ENCODE measurements at regions not wholly inside any gene's neighbourhood (a gene's known extent, or its start where the extent isn't known, plus 50 kb on each side); places are given as distances from the start of the nearest gene placed in this dataset.

DNA sequence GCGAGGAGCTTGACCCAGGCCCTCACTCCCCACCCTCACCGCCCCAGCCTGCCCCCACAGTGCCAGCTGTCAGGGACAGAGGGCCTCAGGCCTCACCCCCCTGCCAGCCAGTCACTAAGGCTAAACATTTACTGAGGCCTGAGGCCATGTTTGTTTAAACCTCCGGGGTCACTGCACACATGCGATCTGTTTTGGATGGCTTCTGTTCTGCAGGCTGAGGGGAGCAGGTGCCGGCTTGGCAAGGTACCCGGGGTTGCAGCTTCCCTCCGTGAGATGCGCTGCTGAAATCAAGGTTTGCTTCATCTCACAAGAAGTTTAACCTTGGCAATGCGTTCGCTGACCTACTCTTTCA, 103.3 kb upstream of the BOD1 start:
- no peak for DNase-seq (ENCODE audit: low spot score)

DNA sequence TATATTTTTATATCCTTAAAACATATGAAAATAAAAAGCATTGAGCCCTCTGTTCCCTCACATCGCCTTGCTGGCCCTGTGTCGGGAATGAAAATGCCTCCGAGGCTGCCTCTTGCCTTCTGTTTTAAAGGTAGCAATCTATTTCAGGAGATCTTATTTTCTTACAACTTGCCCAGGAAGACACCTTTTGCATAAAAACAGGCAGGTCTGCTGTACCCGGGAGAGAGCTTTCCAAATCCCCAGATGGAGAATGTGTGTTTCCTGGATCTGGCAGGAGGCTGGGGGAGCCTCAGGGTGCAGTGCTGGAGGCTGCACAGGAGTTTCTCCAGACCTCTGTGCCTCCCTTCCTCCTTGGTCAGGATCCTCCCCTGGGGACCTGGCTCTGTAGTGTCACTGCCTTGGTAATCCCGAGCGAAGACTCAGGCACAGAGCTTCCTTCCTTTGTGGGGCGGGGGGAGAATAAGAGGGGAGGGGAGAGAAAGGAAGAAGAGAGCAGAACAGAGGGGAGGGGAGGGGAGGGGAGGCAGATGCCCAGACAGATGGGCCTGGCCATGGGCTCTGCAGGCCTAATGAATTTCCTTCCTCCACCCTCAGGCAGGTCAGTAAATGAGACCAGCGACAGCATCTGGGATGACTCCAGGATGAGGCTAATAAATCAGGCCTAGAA, 104.0 kb upstream of the BOD1 start:
- no peak for DNase-seq (ENCODE audit: low spot score)

DNA sequence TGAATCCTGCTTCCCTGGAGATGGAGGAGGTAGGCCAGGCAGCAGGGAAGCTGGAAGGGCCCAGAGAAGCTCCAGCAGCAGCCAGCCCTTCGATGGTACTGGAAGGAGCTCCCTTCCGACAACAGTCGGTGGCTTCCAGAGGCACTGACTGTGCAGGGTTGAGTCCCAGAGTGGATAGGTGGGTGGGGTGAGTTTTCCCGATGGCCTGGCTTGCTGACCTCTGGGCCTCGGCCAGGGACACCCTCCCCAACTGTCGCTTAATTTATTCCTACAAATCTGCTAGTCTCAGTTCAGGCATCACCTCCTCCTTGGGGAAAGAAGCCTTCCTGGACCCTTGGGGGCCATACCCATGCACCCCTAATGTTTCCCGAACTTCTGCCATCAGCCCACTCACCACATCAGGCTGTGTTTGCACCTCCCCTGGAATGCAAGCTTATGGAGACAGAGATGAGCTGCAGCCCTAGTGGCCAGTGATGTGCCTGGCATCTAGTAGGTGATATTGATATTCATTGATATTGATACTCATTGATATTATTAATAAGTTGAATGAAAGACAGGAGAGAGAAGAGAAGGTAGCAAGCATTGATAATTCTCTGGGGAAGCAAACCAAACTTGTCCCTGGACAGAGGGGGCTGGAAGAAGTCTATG, 104.6 kb upstream of the BOD1 start:
- no peak for DNase-seq (ENCODE audit: low spot score)

DNA sequence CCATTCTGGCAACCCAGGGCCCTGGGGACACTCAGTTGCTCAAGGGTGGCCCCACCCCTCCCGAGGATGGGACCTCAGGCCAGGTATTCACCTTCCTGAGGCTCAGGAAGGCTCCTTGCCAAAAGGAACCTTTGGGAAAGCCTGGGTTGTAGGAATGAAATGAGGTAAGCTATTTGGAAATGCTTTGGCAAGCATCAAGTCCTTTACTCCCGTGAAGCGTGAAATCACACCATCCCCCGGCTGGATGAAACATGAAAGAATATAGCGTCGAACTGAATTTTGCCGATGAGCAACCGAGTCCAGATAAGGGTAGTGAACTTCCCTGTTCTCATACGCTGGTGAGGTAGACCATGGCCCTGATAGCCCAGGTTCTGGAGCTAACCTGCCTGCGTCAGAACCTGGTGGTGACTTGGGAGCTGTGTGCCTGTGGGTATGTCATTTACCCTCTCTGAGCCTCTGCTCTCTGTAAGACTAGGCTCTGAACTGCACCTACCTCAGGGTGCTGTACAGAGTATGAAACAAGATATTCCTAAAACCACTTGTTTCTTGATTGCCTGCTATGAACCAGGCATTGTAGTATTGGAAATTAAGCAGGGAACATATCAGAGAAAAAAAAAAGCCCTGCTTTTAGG, 105.3 kb upstream of the BOD1 start:
- no peak for DNase-seq (ENCODE audit: low spot score)

DNA sequence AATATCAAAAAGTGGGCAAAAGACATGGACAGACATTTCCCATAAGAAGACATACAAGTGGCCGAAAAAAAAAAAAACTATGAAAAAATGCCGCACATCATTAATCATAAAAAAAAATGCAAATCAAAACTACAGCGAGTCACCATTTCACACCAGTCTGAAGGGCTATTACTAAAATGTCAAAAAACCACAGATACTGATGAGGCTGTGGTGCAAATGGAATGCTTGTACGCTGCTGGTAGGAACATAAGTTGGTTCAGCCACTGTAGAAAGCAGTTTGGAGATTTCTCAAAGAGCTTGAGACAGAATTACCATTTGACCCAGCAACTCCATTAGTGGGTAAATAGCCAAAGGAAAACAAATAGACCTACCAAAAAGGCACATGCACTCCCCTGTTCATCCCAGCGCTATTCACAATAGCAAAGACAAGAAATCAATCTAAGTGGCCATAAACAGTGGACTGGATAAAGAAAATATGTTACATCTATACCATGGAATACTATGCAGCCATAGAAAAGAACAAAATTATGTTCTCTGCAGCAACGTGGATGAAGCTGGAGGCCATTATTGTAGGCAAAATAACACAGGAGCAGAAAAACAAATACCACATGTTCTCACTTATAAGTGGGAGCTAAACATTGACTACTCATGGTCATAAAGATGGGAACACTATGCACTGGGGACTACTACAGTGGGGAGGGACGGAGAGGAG, 110.6 kb upstream of the BOD1 start:
- DNase-seq (ENCODE audit: low spot score): no peak

DNA sequence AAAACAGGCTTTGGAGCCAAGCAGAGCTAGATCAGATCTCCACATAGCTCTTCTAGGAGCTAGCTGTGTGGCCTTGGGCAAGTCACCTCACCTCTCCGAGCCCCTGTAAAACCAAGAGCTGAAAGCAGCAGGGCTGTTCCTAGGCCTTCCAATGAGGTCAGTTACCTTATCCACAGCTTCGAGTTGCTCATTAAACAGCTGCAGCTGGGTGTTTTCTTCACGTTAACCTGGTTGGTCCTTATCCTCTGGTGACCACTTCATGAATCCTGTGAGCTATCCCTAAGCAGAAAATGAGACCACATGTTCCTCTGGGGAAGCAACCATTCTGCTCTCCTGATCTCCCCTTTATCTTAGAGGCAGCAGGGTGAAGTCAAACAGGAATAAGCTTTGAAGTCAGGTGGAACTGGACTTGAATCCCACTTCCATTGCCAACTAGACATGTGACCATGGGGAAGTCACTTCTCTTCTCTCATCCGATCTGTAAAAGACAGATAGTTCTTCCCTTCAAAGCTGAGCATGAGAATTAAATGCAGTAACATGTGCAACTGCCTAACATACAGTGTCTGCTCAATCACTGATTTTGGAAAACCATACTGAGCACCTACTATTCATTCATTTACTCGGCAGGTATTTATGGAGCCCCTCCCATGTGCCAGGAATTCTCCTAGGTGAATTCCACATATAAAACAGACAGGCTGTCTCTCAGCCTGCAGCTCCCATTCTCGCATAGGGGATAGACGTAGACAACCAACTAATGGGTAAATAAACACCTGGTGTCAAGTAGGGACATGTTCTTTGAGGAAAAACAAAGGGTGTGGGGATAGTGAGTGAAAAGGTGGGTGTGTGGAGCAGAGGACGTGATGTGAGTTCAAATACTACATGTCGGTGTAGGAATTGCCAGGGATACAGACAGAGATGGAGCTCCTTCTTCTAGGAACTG, 111.7 kb upstream of the BOD1 start:
- no peak for DNase-seq (ENCODE audit: low spot score)

DNA sequence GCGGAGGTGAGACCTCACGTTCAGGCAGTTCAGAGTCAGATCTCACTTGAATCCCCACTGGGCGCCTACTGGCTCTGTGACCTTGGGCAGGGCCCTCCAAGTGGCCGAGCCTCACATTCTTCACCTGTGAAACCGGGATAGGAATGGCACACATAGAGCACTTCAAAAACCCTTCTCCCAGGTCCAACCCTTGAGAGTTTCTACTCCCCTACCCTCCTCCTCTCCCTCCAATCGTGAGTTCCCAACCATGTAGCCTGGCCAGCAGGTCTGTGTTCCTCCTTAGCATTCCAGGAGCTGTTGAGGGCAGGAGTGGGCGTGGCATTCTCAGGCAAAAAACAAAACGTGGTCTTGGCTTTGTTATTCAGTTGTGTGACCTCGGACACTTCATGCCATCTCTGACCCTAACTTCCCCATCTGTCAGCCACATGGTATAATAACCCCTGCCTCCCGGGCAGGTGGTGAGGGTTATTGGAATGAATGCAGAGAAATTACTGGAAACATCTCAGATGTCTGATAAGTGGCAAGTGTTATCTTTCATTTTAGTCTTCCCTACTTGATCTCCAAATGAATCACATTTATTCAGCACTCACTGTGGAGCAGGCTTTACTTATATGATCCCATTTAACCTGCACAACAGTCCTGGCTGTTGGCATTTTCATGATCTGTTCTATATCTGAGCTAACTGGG, 112.8 kb upstream of the BOD1 start:
- no peak for DNase-seq (ENCODE audit: low spot score)

DNA sequence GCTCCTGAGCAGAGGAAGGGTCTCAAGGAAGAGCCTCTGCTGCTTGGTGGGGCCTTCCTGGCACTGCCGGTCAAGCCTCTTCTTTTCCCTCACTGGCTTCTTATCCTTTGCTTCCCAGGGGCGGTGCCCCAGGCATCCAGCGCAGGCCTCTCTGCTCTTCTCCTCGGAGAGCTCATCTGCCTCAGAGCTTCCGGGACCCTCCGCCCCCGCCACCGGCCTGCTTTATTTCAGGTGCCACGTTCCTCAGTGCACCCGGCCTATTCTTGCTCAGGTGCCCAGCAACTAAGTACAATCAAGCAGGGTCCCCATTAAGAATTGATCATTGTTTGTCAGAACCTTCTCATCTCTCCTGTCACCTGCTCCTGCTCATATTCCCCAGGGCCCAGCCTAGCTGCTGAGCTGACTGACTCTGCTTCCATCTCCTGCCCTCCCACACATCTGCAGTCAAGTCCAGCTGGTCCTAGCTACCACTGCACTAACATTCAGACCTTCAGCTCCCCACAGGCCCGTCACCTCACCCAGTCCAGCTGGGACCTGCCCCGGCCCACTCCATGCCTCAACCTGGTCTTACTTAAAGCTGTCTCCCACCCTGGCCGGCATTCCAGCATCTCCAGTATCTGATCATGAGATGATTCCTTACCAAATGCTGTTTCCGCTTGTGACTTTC, 114.3 kb upstream of the BOD1 start:
- no peak for DNase-seq (ENCODE audit: low spot score)

DNA sequence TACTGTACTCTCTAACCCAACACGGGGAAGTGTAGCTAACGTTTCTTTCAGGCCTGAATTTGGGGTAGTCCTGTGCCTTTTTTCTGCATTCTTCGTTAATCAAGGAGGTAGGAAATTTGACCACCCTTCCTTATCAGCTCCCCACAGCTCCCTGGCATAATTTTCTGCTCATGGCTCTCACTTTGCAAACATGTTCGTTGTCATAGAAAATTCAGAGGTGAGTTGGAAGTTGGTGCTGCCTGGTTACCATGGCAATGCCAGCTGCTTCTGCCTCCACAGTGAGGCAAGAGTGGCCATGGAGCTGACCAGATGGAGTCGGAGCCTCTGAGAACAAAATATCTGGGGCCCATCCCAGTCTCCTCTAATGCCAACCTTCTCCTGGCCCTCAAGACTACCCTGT, 116.6 kb upstream of the BOD1 start:
- no peak for DNase-seq (ENCODE audit: low spot score)

DNA sequence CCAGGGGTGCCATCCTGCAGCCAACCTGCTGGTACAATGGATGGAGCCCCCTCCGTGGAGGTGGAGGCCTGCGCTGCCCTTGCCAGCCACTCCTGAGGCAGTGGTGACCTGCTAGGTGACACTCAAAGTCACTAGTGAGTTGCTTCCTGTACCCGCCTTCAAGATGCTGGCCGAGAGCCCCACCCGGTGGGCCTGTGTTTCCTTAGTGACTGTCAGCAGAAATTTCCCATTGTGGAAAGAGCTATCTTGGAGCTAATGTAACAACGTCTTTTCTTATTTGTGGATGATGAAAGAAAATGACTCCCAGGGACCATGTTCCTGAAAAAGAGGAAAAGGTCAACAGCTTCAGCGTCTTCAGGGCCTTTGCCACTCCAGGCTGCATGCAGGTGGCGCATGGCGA, 117.0 kb upstream of the BOD1 start:
- no peak for DNase-seq (ENCODE audit: low spot score)

DNA sequence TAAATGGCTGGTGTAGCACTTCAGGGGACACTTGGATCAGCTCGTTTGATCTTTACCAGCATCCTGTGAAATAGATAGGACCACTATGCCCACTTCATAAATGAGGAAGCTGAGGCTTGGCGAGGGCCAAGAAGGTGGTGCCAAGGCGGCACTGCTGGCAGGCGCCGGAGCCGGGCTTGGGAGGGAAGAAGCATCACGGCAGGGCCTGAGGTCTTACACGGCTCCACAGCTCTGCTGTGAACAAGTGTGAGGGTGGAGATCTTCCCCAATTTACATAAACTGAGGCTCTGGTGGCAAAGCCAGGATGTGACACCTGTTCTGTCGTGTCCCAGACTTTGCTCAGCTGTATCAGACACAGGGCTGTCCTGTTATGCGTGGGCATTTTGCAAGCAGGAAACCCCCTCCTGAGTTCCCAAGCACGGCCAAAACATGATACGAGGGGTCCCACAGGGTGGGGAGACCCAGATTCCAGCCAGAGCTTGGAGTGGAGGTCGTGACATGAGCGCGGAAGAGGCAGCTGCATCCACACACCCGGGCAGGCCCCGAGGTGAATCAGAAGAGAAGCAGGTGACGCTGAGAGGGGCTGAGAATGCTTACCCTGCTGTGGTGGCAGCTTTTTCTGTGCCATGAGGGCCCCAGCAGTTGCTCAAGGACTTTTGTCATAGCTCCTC, 117.5 kb upstream of the BOD1 start:
- no peak for DNase-seq (ENCODE audit: low spot score)

DNA sequence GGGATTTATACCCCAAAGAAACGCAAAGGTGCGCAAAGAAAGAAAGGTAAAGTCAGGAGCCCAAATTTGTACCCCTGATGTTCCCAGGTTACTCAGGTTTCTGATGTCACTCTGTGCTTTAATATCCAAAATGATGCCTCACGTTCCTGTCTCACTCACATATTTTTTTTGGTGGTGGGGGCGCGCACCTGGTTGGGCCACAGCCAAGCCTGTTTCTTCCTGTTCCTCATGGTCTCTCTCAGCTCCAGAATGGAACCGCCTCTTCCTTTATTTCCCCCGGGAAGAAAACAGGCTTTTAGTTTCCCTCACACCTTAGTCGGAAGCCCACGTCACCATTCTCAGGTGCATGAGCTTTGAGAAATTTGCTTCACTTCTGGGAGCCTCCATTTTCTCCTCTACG, 118.3 kb upstream of the BOD1 start:
- no peak for DNase-seq (ENCODE audit: low spot score)

DNA sequence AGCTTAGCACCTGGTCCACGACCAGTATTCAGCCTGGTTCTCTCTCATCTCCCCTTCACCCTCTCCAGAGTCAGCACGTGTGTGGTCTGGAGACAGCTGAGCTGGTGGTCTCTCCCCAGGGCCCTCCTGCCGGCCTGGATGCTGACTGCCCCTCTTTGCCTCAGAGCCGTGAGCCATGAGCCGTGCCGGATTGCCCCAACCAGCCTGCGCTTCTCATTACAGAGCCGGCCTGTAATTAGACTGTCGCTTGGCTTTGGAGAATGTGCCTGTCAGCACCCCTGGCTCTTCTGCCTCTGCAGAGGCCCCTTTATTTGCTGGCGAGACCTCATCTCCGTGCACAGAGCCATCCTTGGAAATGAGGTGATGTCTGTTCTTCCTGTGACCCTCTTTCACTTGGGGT, 118.7 kb upstream of the BOD1 start:
- no peak for DNase-seq (ENCODE audit: low spot score)

DNA sequence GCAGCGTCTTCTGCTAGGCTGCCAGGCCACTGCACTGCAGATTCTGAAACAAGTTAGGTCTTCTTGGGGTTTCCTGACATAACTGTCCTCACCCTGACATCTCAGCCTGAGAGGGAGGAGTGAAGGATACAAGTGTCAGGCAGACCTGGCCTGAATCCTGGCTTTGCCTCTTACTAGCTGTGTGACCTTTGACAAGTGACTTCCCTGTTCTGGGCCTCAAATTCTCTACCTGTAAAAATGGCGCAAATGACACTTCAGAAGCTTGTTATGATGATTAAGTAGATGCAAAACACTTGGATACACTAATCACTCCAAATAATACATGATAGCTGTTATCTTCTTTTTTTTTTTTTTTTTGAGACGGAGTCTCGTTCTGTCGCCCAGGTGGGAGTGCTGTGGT, 119.2 kb upstream of the BOD1 start:
- no peak for DNase-seq (ENCODE audit: low spot score)

DNA sequence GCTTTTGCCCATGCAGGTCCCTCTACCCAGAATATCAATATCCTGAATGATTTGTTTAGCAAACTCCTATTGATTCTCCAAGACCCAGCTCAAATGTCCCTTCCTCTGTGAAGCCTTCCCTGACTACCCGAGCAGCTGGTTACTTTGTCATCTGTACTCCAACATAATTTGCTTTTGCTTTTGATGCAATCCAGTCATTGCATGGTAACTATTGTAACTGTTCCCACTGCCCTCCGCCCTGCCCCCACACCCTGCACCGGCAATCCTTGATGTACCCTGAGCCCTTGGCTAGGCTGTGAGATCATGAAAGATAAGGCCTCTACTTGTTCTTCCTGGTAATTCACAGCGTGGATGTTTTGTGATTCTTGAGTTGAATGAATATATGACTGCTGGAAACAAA, 119.9 kb upstream of the BOD1 start:
- DNase-seq (ENCODE audit: low spot score): no peak

DNA sequence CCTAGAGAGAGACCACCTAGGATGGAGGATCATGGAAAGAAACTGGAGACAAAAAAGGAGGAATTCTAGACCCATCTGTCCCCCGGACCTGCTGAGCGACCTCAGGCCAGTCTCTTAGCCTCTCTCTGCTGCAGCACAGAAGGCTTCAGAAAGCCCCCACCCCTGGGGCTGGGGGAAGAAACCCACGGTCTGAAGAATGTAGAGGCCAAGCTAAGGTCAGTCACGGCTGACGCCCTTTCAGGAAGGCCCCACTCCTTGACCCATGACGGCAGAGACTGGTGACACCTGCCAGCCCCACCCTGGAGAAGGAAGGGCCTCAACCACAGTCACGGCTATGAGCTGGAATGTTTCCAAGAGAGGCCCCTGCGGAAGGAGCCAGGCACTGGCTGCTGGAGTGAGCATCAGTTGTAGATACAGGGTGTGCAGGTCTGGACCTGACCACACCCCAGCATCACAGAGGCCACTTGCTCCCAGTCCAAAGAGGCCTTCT, 120.5 kb upstream of the BOD1 start:
- DNase-seq (ENCODE audit: low spot score): no peak

DNA sequence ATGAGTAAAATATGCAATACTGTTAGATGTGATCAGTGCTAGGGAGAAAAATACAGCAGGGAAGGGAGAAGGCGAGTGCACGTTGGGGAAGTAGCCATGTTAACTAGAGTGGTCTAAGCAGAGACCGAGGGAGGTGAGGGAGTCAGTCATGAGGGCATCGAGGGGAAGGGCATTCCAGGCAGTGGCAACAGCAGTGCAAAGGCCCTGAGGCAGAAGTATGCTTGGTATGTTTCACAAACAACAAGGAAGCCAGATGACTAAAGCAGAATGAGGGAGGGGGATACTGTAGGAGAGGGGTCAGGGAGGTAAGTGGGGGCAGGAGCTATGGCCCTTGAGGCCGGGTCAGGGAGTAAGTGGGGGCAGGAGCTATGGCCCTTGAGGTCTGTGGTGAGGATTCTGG, 123.3 kb upstream of the BOD1 start:
- DNase-seq (ENCODE audit: low spot score): no peak

DNA sequence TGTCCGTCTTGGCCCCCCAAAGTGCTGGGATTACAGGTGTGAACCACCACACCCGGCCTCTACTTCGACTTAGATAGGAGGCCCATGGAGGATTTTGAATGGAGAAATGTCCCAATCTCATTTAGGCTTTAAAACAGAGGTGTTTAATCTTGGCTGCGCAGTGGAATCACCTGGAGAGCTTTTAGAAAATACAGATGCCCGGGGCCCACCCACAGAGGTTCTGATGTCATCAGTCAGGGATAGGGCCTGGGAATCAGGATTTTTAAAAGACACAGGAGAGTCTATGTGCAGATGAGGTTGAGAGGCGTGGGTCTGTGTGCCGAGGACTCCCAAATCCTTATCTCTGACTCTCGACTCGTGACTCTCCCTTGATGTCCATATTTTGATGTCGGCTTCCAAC, 124.0 kb upstream of the BOD1 start:
- DNase-seq (ENCODE audit: low spot score): no peak

DNA sequence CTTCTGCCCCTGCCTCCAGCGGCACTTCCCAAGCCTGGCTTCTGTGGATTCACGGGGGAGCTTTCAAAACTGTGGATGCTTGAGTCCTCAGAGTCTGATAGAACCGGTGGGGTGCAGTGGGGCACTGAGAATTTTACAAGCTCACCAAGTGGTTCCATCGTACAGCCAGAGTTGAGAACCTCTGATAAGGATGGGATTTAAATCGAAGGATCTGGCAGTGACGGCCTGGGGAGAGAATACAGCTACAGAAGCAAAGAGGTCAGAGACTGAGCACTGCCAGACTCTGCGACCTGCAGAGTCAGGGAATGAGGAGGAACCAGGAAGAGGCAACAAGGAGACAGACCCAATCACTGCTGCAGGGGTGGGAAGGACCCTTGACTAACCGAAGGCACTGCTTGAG, 124.6 kb upstream of the BOD1 start:
- no peak for DNase-seq (ENCODE audit: low spot score)

DNA sequence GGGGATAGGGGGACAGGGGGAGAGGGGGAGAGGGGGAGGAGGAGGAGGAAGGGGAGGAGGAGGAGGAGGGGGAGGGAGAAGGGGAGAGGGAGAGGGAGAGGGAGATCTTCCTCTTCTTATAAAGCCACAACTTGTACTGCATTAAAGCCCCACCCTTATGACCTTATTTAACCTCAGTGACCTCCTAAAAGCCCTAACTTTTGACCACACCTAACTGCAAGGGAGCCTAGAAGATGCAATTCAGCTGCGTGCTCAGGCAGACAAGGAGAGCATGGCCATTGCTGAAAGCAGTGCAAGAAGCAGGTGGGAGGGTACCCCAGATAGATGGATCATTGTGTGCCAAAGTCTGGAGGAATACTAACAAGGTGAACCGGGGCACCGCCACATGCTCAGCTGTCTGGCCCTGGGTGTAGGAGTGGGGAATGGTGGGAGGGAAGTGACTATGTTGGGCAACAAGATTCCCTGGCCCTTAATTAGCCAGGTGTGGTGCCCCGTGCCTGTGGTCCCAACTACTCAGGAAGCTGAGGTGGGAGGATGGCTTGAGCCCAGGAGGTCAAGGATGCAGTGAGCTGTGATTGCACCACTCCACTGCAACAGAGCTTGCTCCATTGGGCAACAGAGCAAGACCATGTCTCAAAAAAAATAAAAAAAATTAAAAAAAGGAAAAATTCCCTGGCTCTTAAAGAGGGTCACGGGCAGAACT, 125.4 kb upstream of the BOD1 start:
- no peak for DNase-seq (ENCODE audit: low spot score)

Measured in left forelimb (tissue), 1 donor.